ENCODE measurements at regions not wholly inside any gene's neighbourhood (a gene's known extent, or its start where the extent isn't known, plus 50 kb on each side); places are given as distances from the start of the nearest gene placed in this dataset.

- TF ChIP-seq CTCF (IDR thresholded peaks at IDR 0.05) (no peak), ZFX (IDR thresholded peaks at IDR 0.05; ENCODE audit: borderline replicate concordance) (no peak)
Observed at GRCh38 chr1:68976916-68977610, 480.2 kb upstream of the DEPDC1 start.

All from 22Rv1 (cell line).